ENCODE measurements at regions not wholly inside any gene's neighbourhood (a gene's known extent, or its start where the extent isn't known, plus 50 kb on each side); places are given as distances from the start of the nearest gene placed in this dataset.

DNA sequence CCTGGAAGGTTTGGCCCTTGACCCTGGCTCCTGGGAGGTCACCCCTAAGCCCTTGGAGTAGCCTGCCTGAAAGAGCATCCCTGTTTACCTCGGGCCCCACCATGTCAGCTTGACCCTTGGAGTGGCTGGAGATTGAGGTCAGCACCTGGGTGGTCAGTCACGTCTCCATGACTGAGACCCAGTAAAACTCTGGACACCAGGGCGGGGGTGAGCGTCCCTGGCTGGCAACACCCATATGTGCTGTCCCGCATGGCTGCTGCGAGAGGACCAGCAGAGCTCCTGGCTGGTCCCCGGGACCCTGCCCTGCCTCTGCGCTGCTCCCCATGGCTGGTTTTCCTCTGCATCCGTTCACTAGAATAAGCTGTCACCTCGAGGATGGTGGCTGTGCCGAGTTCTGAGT is 91.2 kb downstream of the RBFOX3 start:
- TF ChIP-seq EZH2 (IDR thresholded peaks at IDR 0.05; ENCODE audit: insufficient read depth, poor library complexity, severe bottlenecking) (no peak), EZH2phosphoT487 (IDR thresholded peaks at IDR 0.05; ENCODE audit: insufficient read depth, low read depth) (no peak)

All from GM23248 (cell line).